HEK293 (cell line): ENCODE measurements at regions not wholly inside any gene's neighbourhood (a gene's known extent, or its start where the extent isn't known, plus 50 kb on each side); places are given as distances from the start of the nearest gene placed in this dataset.

Experiments
- CTCF ChIP-seq: fragments of 450-650 bp; formaldehyde crosslinking; IDR thresholded peaks from 2 replicates; pipeline ENCODE4 v1.5.1; 2016; ENCODE audit warnings: missing biosample characterization, missing genetic modification characterization
- KLF9 ChIP-seq: fragments of 450-650 bp; formaldehyde crosslinking; IDR thresholded peaks from 2 replicates; pipeline ENCODE4 v1.5.1; 2016; ENCODE audit warnings: missing biosample characterization, missing genetic modification characterization, low read depth
- OVOL3 ChIP-seq: fragments of 450-650 bp; formaldehyde crosslinking; IDR thresholded peaks from 2 replicates; pipeline ENCODE4 v1.5.1; 2016; ENCODE audit warnings: missing biosample characterization, missing genetic modification characterization
- YY1 ChIP-seq: fragments of 450-650 bp; formaldehyde crosslinking; IDR thresholded peaks from 2 replicates; pipeline ENCODE4 v1.5.1; 2018; ENCODE audit warnings: missing biosample characterization, missing genetic modification characterization
- ZNF223 ChIP-seq: fragments of 450-650 bp; formaldehyde crosslinking; IDR thresholded peaks from 2 replicates; pipeline ENCODE4 v1.5.1; 2016; ENCODE audit warnings: missing biosample characterization, missing genetic modification characterization
- ZNF24 ChIP-seq: fragments of 450-650 bp; formaldehyde crosslinking; IDR thresholded peaks from 2 replicates; pipeline ENCODE4 v1.5.1; 2016; ENCODE audit warnings: missing biosample characterization, missing genetic modification characterization
- ZNF292 ChIP-seq: fragments of 450-650 bp; formaldehyde crosslinking; IDR thresholded peaks from 2 replicates; pipeline ENCODE4 v1.5.1; 2016; ENCODE audit warnings: low read depth, missing biosample characterization, missing genetic modification characterization, borderline replicate concordance
- ZNF354C ChIP-seq: fragments of 450-650 bp; formaldehyde crosslinking; IDR thresholded peaks from 2 replicates; pipeline ENCODE4 v1.5.1; 2016; ENCODE audit warnings: missing biosample characterization, missing genetic modification characterization, low read depth, borderline replicate concordance
- ZNF391 ChIP-seq: fragments of 450-650 bp; formaldehyde crosslinking; IDR thresholded peaks from 2 replicates; pipeline ENCODE4 v1.5.1; 2016; ENCODE audit warnings: low read depth, missing biosample characterization, missing genetic modification characterization, borderline replicate concordance
- ZNF416 ChIP-seq: fragments of 450-650 bp; formaldehyde crosslinking; IDR thresholded peaks from 2 replicates; pipeline ENCODE4 v1.5.1; 2016; ENCODE audit warnings: missing biosample characterization, missing genetic modification characterization
- ZNF658 ChIP-seq: fragments of 450-650 bp; formaldehyde crosslinking; IDR thresholded peaks from 2 replicates; pipeline ENCODE4; 2016; ENCODE audit warnings: missing biosample characterization, missing genetic modification characterization
- ZNF792 ChIP-seq: fragments of 450-650 bp; formaldehyde crosslinking; IDR thresholded peaks from 2 replicates; pipeline ENCODE4 v1.5.1; 2016; ENCODE audit warnings: missing biosample characterization, missing genetic modification characterization
- ZSCAN23 ChIP-seq: fragments of 450-650 bp; formaldehyde crosslinking; IDR thresholded peaks from 2 replicates; pipeline ENCODE4 v1.5.1; 2016; ENCODE audit warnings: missing biosample characterization, missing genetic modification characterization

GRCh38 chr2:241984658-241985057 is 115.1 kb downstream of the RTP5 start:
- TF ChIP-seq ZNF354C (tag by site-specific recombination) (no peak), CTCF (tag by site-specific recombination) (no peak), YY1 (tag by site-specific recombination) (no peak), ZNF658 (tag by site-specific recombination) (no peak), ZSCAN23 (no peak), ZNF24 (tag by site-specific recombination) (no peak), ZNF391 (tag by site-specific recombination) (no peak), KLF9 (no peak), ZNF792 (no peak), OVOL3 (tag by site-specific recombination) (no peak), ZNF416 (no peak), ZNF223 (no peak), ZNF292 (no peak)
